Large intestine (tissue), 3 donors: ENCODE measurements at regions not wholly inside any gene's neighbourhood (a gene's known extent, or its start where the extent isn't known, plus 50 kb on each side); places are given as distances from the start of the nearest gene placed in this dataset.
"Not testable (repeated sequence)": the region's sequence is repeated elsewhere in the genome, so short reads cannot be mapped to it uniquely, and the experiment has no call there.

Source experiments
- DNase-seq, 2 donors: peaks; one replicate each; pipeline versions ENCODE4 v3.0.0 to v3.0.0-alpha.2; 2013
- H3K27ac ChIP-seq: one replicate; pipeline ENCODE4 v1.5.1; 2013; ENCODE audit warnings: low read length
- H3K27me3 ChIP-seq: 2 replicates; pipeline ENCODE4 v1.6.1; 2013; ENCODE audit warnings: low read length; ENCODE audit not compliant: control insufficient read depth, insufficient read depth
- H3K36me3 ChIP-seq: 2 replicates; pipeline ENCODE4 v1.6.1; 2013; ENCODE audit warnings: low read length; ENCODE audit not compliant: control insufficient read depth, insufficient read depth
- H3K4me1 ChIP-seq: one replicate; pipeline ENCODE4 v1.6.1; 2013; ENCODE audit warnings: low read length; ENCODE audit not compliant: control insufficient read depth, insufficient read depth
- H3K4me3 ChIP-seq: one replicate; pipeline ENCODE4 v1.5.1; 2013; ENCODE audit warnings: low read length
- H3K9me3 ChIP-seq: one replicate; pipeline ENCODE4 v1.6.1; 2013; ENCODE audit warnings: mild to moderate bottlenecking, low read depth, low read length, moderate library complexity; ENCODE audit not compliant: control insufficient read depth
- WGBS: methylation state at CpG from one replicate; pipeline ENCODE4 v1.1.5; 2013; ENCODE audit warnings: low lambda C conversion rate; ENCODE audit not compliant: insufficient coverage; 5-methylcytosine and 5-hydroxymethylcytosine counted together

DNA sequence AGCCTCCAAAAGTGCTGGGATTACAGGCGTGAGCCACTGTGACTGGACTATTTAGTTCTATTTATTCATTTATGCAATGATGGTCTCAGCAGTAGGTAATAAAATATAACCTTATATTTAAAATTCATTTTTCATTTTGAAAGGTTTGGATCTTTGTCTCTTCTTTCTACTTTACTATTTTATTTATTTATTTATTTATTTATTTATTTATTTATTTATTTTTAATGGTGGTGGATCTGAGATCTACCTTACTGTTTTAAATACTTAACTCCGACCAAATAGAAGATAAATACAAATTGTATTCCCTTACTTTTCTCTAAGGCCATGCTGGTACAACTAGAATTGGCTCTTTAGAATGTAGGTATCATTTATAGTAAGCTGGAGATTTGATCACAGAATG, 159.9 kb upstream of the NBPF19 start:
- not testable (repeated sequence) for H3K4me1 ChIP-seq, H3K27me3 ChIP-seq, H3K4me3 ChIP-seq, DNase-seq, H3K27ac ChIP-seq, H3K36me3 ChIP-seq, H3K9me3 ChIP-seq
- no CpG with 5 or more reads among the region's 2 CpGs for WGBS

DNA sequence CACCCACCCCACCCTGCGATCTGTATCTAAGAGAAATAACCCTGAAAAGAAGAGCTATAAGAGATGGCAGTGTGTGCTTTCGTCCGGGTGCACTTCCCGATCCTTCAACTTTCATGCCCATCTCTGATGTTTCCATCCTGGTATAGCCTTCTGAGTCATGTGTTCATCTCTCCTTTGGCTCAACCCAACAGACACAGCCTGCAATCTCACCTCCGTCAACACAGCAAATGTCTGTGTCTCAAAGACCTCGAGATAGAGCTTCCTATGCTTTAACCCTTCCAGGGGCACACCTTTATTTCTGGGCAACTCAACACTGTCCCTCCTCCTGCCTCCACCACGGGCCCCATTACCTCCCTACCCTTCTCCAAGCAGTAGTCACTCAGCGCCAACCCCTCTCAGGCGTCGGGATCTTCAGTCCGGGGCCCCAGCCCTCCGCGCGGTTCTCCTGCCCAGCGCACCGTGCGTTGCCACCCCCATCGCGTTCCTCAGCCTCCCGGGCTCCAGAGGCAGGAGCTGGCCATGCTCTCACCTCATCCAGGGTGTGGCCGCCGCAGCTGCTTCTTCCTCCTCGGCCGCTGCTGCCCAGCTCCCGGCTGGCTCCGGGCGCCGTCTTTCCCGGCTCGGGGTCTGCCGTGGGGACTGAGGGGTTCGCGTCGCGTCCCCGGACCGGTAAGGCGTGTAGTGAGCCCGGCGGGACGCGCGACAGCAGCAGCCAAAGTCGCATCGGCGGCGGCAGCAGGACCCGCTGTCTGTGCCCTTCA, 153.7 kb upstream of the NBPF19 start:
- not testable (repeated sequence) for H3K27ac ChIP-seq, H3K9me3 ChIP-seq, DNase-seq, H3K4me1 ChIP-seq, H3K4me3 ChIP-seq, H3K27me3 ChIP-seq, H3K36me3 ChIP-seq
- WGBS = no CpG with 5 or more reads among the region's 48 CpGs

DNA sequence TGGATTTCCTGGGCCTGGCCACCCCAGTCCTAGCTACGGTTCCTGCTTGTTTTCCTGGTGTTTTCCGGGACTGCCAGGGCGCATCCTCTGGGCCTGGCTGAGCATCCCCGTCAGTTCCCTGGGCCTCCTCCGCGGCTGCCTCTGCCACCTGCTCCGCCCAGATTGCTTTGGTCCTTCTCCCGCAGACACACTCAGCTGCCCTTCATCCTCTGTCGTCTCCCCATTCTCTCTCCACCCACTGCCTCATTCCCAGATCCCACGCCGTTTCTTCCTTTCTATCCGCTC, 153.2 kb upstream of the NBPF19 start:
- not testable (repeated sequence) for H3K4me3 ChIP-seq, H3K27me3 ChIP-seq, DNase-seq, H3K27ac ChIP-seq, H3K36me3 ChIP-seq, H3K9me3 ChIP-seq, H3K4me1 ChIP-seq
- no CpG with 5 or more reads among the region's 12 CpGs for WGBS

DNA sequence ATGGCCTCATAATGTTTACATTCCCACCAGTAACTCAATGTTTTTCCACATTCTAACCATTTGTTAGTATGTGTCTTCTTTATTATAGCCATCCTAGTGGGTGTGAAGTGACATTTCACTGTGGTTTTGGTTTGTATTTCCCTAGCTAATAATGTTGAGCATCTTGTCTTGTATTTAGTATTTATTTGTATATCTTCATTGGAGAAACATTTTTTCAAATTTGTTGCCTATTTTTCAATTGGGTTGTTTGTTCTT, 144.8 kb upstream of the NBPF19 start:
- H3K27me3 ChIP-seq, DNase-seq, H3K36me3 ChIP-seq, H3K9me3 ChIP-seq, H3K4me1 ChIP-seq, H3K27ac ChIP-seq, H3K4me3 ChIP-seq: not testable (repeated sequence)

DNA sequence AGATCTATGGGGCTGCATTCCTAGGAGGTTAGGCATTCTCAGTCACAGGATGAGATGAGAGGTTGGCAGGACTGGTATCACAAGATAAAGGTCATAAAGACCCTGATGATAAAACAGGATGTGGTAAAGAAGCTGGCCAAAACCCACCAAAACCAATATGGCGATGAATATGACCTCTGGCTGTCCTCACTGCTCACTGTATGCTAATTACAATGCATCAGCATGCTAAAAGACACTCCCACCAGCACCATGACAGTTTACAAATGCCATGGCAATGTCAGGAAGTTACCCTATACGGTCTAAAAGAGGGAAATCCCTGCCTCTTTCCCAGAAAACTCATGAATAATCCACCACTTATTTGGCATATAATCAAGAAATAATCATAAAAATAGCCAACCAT, 138.8 kb upstream of the NBPF19 start:
- no CpG with 5 or more reads among the region's 2 CpGs for WGBS
- H3K36me3 ChIP-seq, H3K27ac ChIP-seq, H3K4me1 ChIP-seq, H3K9me3 ChIP-seq, DNase-seq, H3K4me3 ChIP-seq, H3K27me3 ChIP-seq: not testable (repeated sequence)

DNA sequence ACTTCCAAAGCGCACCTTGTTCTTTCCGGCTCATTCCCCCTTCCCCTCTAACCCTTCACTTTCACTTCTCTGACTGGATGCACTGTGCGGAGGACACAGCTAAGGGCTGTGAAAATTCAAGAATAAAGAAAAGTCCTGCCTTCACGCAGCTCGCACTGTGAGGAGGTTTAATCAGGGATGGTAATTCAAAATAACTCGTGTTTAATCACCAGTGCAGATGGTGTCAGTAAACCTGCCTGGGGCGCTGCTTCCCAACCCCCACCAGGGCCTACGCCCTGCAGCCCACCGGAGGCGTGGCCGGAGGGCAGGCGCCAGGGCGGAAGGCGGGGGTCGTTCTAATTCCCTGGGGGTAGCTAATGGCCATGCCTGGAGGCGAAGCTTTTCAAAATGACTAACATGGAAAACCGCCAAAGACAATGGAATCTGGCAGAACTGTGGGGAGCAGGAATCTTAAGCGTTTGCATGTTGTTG, 136.6 kb upstream of the NBPF19 start:
- H3K9me3 ChIP-seq, H3K4me3 ChIP-seq, DNase-seq, H3K27ac ChIP-seq, H3K4me1 ChIP-seq, H3K36me3 ChIP-seq, H3K27me3 ChIP-seq: not testable (repeated sequence)
- no CpG with 5 or more reads among the region's 18 CpGs for WGBS

DNA sequence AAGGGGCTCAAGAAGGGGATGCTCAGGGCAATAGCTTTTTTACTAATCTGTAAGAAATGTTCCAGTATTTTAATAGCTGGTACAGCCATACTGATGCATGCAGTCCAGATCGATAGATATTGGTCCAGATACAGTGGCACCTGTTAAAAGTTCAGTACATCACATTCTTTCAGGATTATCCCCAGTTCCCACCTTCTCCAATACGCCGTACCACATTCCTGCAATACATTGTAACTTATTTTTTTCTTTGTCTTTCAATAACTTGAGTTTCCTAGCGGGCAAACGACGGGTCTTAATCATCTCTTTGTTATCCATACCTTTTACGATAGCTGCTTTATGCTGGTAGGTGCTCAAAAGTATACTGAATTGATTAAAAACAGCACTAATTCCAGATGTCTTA, 136.1 kb upstream of the NBPF19 start:
- not testable (repeated sequence) for H3K9me3 ChIP-seq, DNase-seq, H3K4me3 ChIP-seq, H3K27me3 ChIP-seq, H3K36me3 ChIP-seq, H3K27ac ChIP-seq, H3K4me1 ChIP-seq
- no CpG with 5 or more reads among the region's 7 CpGs for WGBS

DNA sequence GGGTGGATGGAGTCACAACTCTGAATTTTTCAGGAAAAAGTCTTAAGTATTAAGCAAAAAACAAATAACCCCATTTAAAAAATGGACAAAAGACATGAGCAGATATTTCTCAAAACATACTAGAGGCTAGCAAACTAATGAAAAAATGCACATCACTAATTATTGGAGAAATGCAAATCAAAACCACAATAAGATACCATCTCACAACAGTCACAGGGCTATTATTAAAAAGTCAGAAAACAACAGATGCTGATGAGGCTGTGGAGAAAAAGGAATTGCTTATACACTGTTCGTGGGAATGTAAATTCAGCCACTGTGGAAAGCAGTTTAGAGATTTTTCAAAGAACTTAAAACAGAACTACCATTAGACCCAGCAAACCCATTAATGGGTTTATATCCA, 125.4 kb upstream of the NBPF19 start:
- H3K36me3 ChIP-seq, H3K27ac ChIP-seq, DNase-seq, H3K4me1 ChIP-seq, H3K27me3 ChIP-seq, H3K4me3 ChIP-seq, H3K9me3 ChIP-seq: not testable (repeated sequence)
- WGBS = no CpG with 5 or more reads among the region's 1 CpG

DNA sequence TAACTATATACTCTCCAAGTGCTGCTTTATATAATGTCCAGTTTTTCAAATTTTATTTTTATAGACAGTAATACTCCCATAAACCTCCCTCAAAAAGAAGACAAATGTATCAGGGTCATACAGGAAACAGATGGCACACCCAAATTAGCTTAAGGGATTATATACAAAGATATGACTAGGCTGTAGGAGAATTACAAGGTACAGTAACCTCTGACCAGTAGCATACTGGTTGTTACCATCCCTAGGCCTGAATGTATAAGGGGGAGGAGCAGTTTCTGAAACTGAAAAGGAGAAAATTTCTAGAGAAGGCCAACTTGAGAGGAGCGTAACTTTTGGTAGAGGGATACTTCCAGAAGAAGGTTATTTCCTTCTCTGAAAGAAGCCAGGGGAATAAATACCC, 122.6 kb upstream of the NBPF19 start:
- WGBS = no CpG with 5 or more reads among the region's 1 CpG
- H3K27ac ChIP-seq, DNase-seq, H3K9me3 ChIP-seq, H3K4me1 ChIP-seq, H3K27me3 ChIP-seq, H3K36me3 ChIP-seq, H3K4me3 ChIP-seq: not testable (repeated sequence)

DNA sequence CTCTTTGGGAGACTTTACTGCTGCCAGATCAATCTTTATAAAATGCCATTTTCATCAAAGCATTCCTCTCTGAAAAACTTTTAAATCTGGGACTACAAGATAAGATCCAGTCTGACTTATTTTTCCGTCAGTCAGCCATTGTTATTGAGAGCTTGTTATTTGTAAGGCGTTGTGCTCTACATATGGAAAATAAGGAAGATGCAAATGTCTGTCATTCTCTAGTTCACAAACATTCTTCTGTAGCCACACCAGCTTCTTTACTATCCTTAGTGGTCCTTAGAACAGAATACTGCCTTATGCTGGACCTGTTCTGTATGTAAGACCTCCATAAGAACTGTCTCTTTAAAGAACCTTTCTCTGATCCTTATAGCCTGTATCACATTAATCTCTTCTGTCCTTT, 120.3 kb upstream of the NBPF19 start:
- H3K4me3 ChIP-seq, H3K9me3 ChIP-seq, H3K27ac ChIP-seq, H3K36me3 ChIP-seq, H3K4me1 ChIP-seq, H3K27me3 ChIP-seq, DNase-seq: not testable (repeated sequence)
- no CpG with 5 or more reads among the region's 2 CpGs for WGBS

DNA sequence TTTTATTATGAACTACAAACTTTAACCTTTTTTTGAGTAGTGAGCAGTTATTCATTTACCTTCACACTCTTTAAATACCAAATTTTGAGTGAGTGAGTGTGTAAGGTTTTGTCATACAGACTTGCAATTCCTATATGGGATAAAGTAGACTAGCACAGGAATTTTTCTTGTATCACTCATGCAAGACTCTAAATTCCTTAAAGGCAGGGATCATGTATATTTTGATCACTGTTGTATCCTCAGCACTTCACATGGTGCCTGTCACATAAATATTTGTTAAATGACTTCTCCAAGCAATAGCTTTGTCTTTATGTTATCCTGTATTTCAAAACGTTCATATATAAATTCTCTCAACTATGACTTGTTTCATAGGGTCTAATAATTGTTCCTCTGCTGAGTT, 119.1 kb upstream of the NBPF19 start:
- not testable (repeated sequence) for H3K4me3 ChIP-seq, H3K9me3 ChIP-seq, H3K27me3 ChIP-seq, H3K36me3 ChIP-seq, H3K27ac ChIP-seq, DNase-seq, H3K4me1 ChIP-seq
- no CpG with 5 or more reads among the region's 1 CpG for WGBS
